Erythroblast (primary cell): ENCODE measurements at regions not wholly inside any gene's neighbourhood (a gene's known extent, or its start where the extent isn't known, plus 50 kb on each side); places are given as distances from the start of the nearest gene placed in this dataset.

ENCODE experiments used
- DNase-seq, 2 experiments: peaks; one replicate each; lab custom pipeline; 2025; lab: John Stamatoyannopoulos, UW
- GATA1 ChIP-seq: IDR thresholded peaks from 2 replicates; pipeline ENCODE4 v1.6.1; 2011; ENCODE audit warnings: low read depth, mild to moderate bottlenecking, control low read depth, low read length, moderate library complexity
- POLR2A ChIP-seq: IDR thresholded peaks from 2 replicates; pipeline ENCODE4 v1.6.1; 2011; ENCODE audit warnings: mild to moderate bottlenecking, low read length

DNA sequence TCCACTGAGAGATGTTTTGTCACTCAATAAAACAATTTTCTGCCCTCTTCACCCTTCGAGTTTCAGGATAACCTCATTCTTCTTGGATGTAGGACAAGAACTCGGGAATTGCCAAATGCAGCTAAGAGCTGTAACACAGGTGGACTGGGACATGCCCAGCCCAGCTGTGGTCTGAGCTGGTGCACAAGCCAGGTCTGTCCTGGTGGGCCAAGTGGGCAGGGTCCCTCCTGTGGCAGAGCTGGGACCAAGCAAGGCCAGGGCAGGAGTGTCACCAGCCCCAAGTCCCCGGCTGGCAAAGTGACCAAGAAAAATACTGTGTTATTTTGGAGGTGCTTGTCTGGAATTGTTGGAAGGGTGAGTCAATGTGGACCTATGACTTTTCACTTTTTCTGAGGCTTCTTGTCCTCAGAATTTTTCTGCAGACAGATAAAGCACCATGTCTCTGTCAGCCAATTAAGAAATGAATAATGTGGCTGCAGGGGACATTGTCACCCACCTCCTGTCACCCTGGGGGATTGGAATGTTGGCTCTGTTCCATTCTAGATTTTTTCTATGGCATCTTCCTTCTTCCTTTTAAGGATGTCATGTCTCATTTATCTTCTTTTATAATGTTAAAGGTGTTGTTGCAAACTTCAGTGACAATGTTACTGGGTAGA, 645.2 kb upstream of the EPHA6 start:
- TF ChIP-seq GATA1 (no peak), POLR2A (no peak)
- DNase-seq = no peak

- DNase-seq = no peak
- TF ChIP-seq GATA1 = no peak
- TF ChIP-seq POLR2A = no peak
These were observed 641.5 kb upstream of the EPHA6 start for GRCh38 chr3:96172917-96173316.

DNA sequence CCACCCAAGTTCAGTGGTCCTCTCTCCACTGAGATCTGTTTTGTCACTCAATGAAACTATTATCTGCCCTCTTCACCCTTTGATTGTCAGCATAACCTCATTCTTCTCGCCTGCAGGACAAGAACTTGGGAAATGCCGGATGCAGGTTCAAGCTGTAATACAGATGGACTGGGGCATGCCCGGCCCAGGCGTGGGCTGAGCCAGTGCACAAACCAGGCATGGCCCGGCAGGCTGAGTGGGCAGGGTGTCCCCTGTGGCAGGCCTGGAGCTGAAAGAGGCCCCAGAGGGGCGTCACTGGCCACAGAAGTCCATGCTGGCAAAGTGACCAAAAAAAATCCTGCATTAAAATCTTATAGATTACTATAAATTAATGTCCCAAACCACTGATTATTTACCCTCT, 638.9 kb upstream of the EPHA6 start:
- DNase-seq = no peak
- TF ChIP-seq POLR2A = no peak
- TF ChIP-seq GATA1 = no peak

GRCh38 chr3:96182756-96183155, 631.6 kb upstream of the EPHA6 start:
- no peak for DNase-seq
- no peak for TF ChIP-seq GATA1
- TF ChIP-seq POLR2A = no peak

DNA sequence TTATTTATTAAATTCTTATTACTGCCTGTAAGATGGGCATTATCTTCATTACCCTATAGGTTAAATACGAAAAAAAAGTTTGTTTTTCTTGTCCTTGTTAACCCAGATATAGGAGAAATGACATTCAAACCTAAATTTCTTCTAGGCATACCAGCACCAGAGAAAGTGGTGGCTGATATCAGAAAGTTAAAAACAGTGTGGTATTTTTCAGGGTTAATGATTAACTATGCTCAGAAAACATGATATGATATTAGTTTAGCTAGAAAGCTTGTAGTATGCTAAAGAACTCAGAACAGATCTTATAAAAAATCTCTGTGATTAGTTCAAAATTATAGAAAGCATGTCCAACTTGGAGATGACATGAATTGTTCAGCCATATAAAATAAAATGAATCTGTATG, 630.5 kb upstream of the EPHA6 start:
- TF ChIP-seq GATA1 (no peak), POLR2A (no peak)
- no peak for DNase-seq

DNA sequence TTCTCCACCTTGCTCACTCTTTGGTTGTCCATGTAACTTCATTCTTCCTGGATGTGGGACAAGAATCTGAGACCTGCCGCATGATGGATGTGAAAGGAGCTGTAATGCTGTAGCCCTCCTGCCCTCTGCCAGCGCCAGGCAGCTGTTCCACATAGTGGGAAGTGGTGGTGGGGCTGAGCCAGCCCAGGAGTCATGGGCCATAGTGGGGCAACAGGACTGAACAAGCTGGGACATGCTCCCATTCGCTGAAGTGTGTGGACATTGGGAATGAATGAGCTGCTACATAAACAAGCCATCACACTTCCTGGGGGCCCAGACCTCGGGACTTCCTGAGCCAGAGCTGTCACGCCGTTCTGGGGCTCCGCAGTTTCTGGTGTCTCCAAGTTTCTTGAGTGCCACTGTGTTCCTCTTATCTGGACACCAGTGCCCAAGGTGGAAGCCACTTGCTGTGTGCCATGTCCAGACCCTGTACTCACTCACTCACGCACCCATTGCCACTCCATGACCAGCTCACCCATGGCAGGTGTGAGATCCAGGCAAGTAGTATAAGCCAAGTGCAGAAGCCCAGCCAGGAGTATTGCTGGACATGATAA, 624.3 kb upstream of the EPHA6 start:
- TF ChIP-seq GATA1 = no peak
- no peak for TF ChIP-seq POLR2A
- no peak for DNase-seq

DNA sequence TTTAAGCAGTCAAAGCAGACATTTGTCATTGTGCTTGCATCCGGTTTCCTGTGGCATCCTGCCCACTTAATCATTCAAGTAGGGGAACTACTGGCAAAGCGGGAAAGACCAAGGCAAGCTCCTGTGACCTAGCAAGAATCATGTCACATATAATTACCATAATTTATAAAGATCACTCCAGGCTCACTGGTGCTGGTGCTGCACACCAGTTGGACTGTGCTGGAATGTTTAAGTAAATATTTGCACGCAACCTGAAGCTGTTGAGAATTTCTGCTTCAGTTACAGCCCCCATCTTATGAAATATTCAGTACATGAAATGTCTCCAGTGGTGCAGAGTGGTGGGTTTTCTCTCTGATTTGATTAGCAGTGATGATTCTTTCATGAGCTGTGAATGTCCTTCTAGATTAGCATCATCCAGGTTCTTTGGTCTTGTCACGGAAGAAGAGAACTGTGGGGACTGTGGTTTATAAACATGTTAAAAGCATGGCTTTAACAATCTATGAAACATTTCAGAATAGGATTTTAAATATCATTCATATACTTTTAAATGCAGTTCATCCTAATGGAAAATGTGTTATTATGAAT, 621.3 kb upstream of the EPHA6 start:
- no peak for DNase-seq
- TF ChIP-seq POLR2A (no peak), GATA1 (no peak)

DNA sequence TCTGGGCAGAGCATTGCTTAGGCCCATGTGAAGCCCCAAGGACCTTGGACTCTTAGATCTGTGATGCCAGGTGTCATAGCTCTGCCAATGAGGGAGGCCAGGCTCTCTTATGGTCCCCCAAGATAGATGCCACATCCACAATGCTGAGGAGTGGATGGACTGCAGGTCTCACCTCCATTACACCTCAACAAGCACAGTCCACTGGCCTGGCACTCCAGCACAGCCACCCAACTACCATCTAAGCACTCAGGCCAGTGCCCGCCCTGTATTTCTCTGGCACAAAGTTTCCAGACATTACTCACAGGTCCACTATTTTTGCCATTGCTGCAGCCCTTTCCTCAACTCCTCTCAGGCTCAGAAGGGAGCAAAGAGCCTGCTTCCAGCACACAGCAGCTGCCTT, 613.5 kb upstream of the EPHA6 start:
- TF ChIP-seq POLR2A (no peak), GATA1 (no peak)
- DNase-seq = no peak

GRCh38 chr3:96201463-96201862, 612.9 kb upstream of the EPHA6 start:
- DNase-seq = no peak
- TF ChIP-seq GATA1 (no peak), POLR2A (no peak)

DNA sequence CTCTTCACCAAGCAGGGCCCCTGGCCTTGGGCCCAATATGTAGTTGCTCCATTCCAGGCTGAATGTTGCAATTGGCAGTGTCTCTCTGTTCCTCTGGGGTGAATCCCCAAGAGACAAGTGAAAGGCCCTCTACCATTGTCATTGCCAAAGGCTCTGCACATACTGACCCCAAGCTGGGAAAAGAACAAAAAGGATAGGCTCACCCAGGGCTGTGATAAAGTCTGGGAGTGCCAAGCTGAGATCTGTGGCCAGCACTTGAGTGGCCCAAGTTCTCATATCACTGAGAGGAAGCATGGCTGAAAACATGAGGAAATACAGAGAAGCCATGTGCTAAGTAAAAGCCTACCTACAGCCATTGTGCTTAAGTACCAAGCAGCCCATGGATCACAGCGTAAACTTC, 612.2 kb upstream of the EPHA6 start:
- DNase-seq = no peak
- TF ChIP-seq POLR2A = no peak

GRCh38 chr3:96209699-96210098, 604.7 kb upstream of the EPHA6 start:
- DNase-seq = no peak
- TF ChIP-seq GATA1 (no peak), POLR2A (no peak)

- no peak for TF ChIP-seq GATA1
- no peak for DNase-seq
These were observed 601.0 kb upstream of the EPHA6 start for GRCh38 chr3:96213393-96213792.

- TF ChIP-seq GATA1 = no peak
- TF ChIP-seq POLR2A = no peak
These were observed 599.5 kb upstream of the EPHA6 start for GRCh38 chr3:96214941-96215340.

DNA sequence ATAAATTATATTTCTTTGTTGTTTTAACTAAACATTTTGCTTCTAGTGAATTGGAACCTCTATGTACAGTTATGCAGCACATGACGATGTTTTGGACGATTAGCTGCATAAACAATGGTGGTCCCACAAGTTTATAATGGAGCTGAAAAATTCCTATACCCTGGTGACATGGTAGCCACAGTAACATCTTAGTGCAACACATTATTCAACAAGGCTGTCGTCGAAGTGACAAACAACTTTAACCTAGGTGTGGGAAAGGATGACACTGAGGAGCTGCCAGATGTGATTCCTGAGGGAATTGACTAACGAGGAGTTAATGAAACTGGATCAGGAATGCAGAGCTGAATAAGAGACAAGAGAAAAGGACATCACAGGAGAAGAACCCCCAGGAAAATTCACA, 588.9 kb upstream of the EPHA6 start:
- TF ChIP-seq POLR2A (no peak), GATA1 (no peak)
- DNase-seq = no peak

More at GRCh38 chr3:96214941-96215340, 599.5 kb upstream of the EPHA6 start:
- DNase-seq = no peak

GRCh38 chr3:96233679-96234078, 580.7 kb upstream of the EPHA6 start:
- TF ChIP-seq POLR2A = no peak
- no peak for TF ChIP-seq GATA1
- DNase-seq = no peak

DNA sequence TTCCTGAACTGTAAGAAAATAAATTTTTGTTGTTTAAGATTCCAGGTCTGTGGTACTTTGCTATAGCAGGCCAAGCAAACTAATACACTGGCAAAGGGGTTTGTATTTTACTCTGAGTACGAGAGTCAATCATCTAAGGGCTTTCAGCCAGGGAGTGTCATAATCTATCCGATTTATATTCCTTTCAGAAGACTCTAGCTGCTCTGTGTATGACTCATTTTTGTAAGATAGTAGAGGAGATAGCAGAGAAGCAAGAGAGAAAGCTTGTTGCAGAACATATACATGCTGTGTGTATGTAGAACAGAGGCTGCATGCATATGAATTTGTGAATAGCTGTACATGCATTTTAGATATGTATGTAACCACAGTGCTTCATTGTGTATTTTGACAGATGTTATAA, 577.9 kb upstream of the EPHA6 start:
- no peak for DNase-seq
- TF ChIP-seq POLR2A = no peak
- no peak for TF ChIP-seq GATA1

DNA sequence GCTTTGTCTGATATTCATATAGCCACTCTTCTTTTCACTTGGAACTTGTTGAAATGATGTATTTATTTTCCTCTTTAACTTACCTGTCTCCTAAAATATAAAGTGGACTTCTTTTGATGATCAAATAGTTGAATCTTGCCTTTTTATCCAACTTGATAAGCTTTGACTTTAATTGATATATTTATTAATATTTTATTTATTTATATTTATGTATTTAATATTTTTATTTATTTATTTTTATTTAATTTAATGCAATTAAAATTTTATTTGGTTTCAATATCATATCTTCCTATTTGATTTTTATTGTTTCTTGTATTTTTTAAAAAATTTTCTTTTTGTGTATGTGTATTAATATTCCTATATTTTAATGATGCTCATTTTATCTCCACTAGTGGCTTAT, 555.1 kb upstream of the EPHA6 start:
- DNase-seq = no peak
- TF ChIP-seq GATA1 (no peak), POLR2A (no peak)
